ENCODE measurements at regions not wholly inside any gene's neighbourhood (a gene's known extent, or its start where the extent isn't known, plus 50 kb on each side); places are given as distances from the start of the nearest gene placed in this dataset.
"Not testable (repeated sequence)": the region's sequence is repeated elsewhere in the genome, so short reads cannot be mapped to it uniquely, and the experiment has no call there.

- DNase-seq: no peak
Measured at GRCh38 chr2:121818546-121818945, 63.1 kb downstream of the TSN start.

GRCh38 chr2:121819846-121820245, 64.4 kb downstream of the TSN start:
- DNase-seq: no peak

- DNase-seq: no peak
Measured at GRCh38 chr2:121821476-121822158, 66.2 kb downstream of the TSN start.

- no peak for DNase-seq
Measured at GRCh38 chr2:121824264-121824663, 68.8 kb downstream of the TSN start.

GRCh38 chr2:121825003-121825950, 69.8 kb downstream of the TSN start:
- DNase-seq: peak; percentile 98

- DNase-seq: peak; percentile 46
Measured at GRCh38 chr2:121826036-121826435, 70.6 kb downstream of the TSN start.

- DNase-seq: peak; percentile 89
Measured at GRCh38 chr2:121828281-121828731, 72.9 kb downstream of the TSN start.

GRCh38 chr2:121830809-121831208, 75.4 kb downstream of the TSN start:
- DNase-seq: peak; percentile 47

GRCh38 chr2:121831841-121832240, 76.4 kb downstream of the TSN start:
- no peak for DNase-seq

- no peak for DNase-seq
Measured at GRCh38 chr2:121832412-121833357, 77.2 kb downstream of the TSN start.

GRCh38 chr2:121833358-121833723, 77.9 kb downstream of the TSN start:
- DNase-seq: no peak

GRCh38 chr2:121836611-121837010, 81.2 kb downstream of the TSN start:
- no peak for DNase-seq

- no peak for DNase-seq
Measured at GRCh38 chr2:121837591-121837990, 82.1 kb downstream of the TSN start.

- DNase-seq: no peak
Measured at GRCh38 chr2:121838551-121838950, 83.1 kb downstream of the TSN start.

GRCh38 chr2:121839584-121839983, 84.1 kb downstream of the TSN start:
- DNase-seq: peak; percentile 29

GRCh38 chr2:121849236-121849635, 93.8 kb downstream of the TSN start:
- no peak for DNase-seq

- DNase-seq: not testable (repeated sequence)
Measured at GRCh38 chr2:121853149-121853548, 97.7 kb downstream of the TSN start.

- DNase-seq: no peak
Measured at GRCh38 chr2:121855510-121855909, 100.1 kb downstream of the TSN start.

- DNase-seq: no peak
Measured at GRCh38 chr2:121856360-121856759, 100.9 kb downstream of the TSN start.

GRCh38 chr2:121858369-121858768, 102.9 kb downstream of the TSN start:
- DNase-seq: no peak

- no peak for DNase-seq
Measured at GRCh38 chr2:121858847-121859246, 103.4 kb downstream of the TSN start.

- DNase-seq: no peak
Measured at GRCh38 chr2:121860033-121860757, 104.7 kb downstream of the TSN start.

All from DMS53 (cell line).